ENCODE measurements at regions not wholly inside any gene's neighbourhood (a gene's known extent, or its start where the extent isn't known, plus 50 kb on each side); places are given as distances from the start of the nearest gene placed in this dataset.

GRCh38 chr7:153835712-153836265 lies 216.4 kb upstream of the DPP6 start:
- no peak for TF ChIP-seq CTCF (conservative IDR thresholded peaks at IDR 0.05; ENCODE audit: low read length)
- TF ChIP-seq EZH2phosphoT487 (IDR thresholded peaks at IDR 0.05; ENCODE audit: borderline replicate concordance, low read depth, low read length): no peak
